Epithelial cell of proximal tubule (primary cell): ENCODE measurements at regions not wholly inside any gene's neighbourhood (a gene's known extent, or its start where the extent isn't known, plus 50 kb on each side); places are given as distances from the start of the nearest gene placed in this dataset.

Source experiments
- DNase-seq: peaks from one replicate; pipeline ENCODE4 v3.0.0-alpha.2; 2011; ENCODE audit warnings: low read depth
- H3K4me3 ChIP-seq: 2 replicates; pipeline ENCODE4 v1.5.1; 2011; ENCODE audit warnings: low read depth, mild to moderate bottlenecking, low read length
- TF ChIP-seq, protein P1 (sequence below): conservative IDR thresholded peaks from 2 replicates; pipeline ENCODE4 v1.5.1; 2012; ENCODE audit warnings: low read depth, mild to moderate bottlenecking, low read length

- H3K4me3 ChIP-seq, result no peak overlapping the region
- DNase-seq, result peak; percentile 32
- TF ChIP-seq, protein P1, sequence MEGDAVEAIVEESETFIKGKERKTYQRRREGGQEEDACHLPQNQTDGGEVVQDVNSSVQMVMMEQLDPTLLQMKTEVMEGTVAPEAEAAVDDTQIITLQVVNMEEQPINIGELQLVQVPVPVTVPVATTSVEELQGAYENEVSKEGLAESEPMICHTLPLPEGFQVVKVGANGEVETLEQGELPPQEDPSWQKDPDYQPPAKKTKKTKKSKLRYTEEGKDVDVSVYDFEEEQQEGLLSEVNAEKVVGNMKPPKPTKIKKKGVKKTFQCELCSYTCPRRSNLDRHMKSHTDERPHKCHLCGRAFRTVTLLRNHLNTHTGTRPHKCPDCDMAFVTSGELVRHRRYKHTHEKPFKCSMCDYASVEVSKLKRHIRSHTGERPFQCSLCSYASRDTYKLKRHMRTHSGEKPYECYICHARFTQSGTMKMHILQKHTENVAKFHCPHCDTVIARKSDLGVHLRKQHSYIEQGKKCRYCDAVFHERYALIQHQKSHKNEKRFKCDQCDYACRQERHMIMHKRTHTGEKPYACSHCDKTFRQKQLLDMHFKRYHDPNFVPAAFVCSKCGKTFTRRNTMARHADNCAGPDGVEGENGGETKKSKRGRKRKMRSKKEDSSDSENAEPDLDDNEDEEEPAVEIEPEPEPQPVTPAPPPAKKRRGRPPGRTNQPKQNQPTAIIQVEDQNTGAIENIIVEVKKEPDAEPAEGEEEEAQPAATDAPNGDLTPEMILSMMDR, result no peak
Observed at GRCh38 chr5:115351356-115352195, 55.1 kb upstream of the CCDC112 start.

- DNase-seq, result no peak
- no peak overlapping the region for H3K4me3 ChIP-seq
- TF ChIP-seq, protein P1, result no peak
Observed at GRCh38 chr5:115350894-115351293, 54.4 kb upstream of the CCDC112 start.

DNA sequence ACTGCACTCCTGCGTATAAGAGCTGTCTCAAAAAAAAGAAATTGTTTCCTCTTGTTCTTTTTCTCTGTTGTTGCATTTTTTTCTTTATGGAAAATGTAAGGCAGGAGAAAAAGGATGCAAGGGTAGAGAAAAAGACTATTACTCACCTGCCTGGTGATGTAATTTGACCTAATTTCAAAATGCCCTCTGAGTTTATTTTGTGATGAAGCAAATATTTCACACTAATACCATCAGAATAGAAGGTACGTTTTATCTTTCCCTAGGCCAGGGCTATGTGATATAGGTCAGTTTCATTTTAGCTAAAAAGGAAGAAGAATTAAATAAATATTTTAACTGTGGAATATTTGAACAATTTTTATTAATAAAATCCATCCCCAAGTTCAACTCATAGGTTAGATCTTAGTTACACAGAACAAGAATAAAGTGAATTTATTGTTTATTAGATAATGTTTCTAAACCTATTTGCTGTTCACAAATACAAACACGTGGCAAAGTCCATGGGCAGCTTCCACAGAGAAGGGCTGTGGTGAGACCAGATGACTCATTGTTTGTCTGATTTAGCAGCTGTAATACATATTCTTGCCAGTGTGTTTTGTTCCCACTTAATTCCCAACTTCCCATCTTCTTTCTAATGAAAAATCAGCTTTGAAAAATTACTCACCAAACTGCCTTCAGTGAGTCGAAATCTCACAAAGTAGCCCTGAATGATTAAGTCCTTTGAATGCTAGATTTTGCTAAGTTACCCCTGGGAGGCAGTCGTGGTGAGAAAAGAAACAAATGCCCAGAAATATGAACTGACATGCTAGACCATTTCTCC, 52.8 kb upstream of the CCDC112 start:
- TF ChIP-seq, protein P1, result no peak
- peak; percentile 47 for DNase-seq
- H3K4me3 ChIP-seq, result no peak overlapping the region

- no peak overlapping the region for H3K4me3 ChIP-seq
- TF ChIP-seq, protein P1, result no peak
- no peak for DNase-seq
Observed at GRCh38 chr5:115348175-115348574, 51.7 kb upstream of the CCDC112 start.
